Left lung (tissue), 4 donors: ENCODE measurements at regions not wholly inside any gene's neighbourhood (a gene's known extent, or its start where the extent isn't known, plus 50 kb on each side); places are given as distances from the start of the nearest gene placed in this dataset.

Source experiments
- ATAC-seq: fragments of 200-7000 bp; cut with Tn5 transposase; one replicate; pipeline ENCODE4 v1.9.1; 2020; ENCODE audit warnings: moderate library complexity
- DNase-seq, 4 donors: peaks; one replicate each; pipeline ENCODE4 v3.0.0-alpha.2; 2013 to 2020
- H3K27ac ChIP-seq, 2 donors: fragments of 200-600 bp; sonication (generic) in 1 of 2; one replicate each; pipeline versions ENCODE4 v1.5.0 to v1.8.0; 2020 to 2021
- H3K27me3 ChIP-seq, 2 donors: fragments of 200-600 bp; sonication (generic) in 1 of 2; one replicate each; pipeline versions ENCODE4 v1.5.0 to v1.8.0; 2020 to 2021
- H3K36me3 ChIP-seq, 2 donors: fragments of 200-600 bp; sonication (generic) in 1 of 2; one replicate each; pipeline versions ENCODE4 v1.5.0 to v1.8.0; 2020 to 2021
- H3K4me1 ChIP-seq, 2 donors: fragments of 200-600 bp; one replicate each; pipeline ENCODE4 v1.8.0; 2021
- H3K4me3 ChIP-seq, 2 donors: fragments of 200-600 bp; sonication (generic) in 1 of 2; one replicate each; pipeline versions ENCODE4 v1.5.0 to v1.8.0; 2020 to 2021; ENCODE audit warnings: mild to moderate bottlenecking in 1 of 2
- H3K9me3 ChIP-seq, 2 donors: fragments of 200-600 bp; sonication (generic) in 1 of 2; one replicate each; pipeline versions ENCODE4 v1.5.0 to v1.8.0; 2020 to 2021
- CTCF ChIP-seq, 2 donors: fragments of 200-600 bp; sonication (generic) in 1 of 2; IDR thresholded peaks; one replicate each; pipeline versions ENCODE4 v1.5.0 to v1.8.0; 2021; ENCODE audit warnings: antibody characterized with exemption in 2 of 2
- intact Hi-C, 2 donors: fragments of 100-400 bp; cut with DNase I; formaldehyde crosslinking; loops; one replicate each; pipeline versions ENCODE4 v1.11.2 to v1.14.2; 2022
- donor health status: DM: no; HTN: yes; CAD: no.
- donor health status: DM: no; HTN: no; CAD: no.

GRCh38 chr2:239858179-239858578 lies 167.0 kb downstream of the NDUFA10 start:
- H3K4me3 ChIP-seq: no peak overlapping the region
- H3K27me3 ChIP-seq: peaks cover 0 to 9% of the 10 kb centered on the region in 2 donors
- TF ChIP-seq CTCF (IDR thresholded peaks at IDR 0.05): no peak
- H3K36me3 ChIP-seq: no peaks in the 10 kb centered on the region
- ATAC-seq: no peak
- H3K9me3 ChIP-seq: no peaks in the 10 kb centered on the region
- no peak overlapping the region for H3K27ac ChIP-seq
- intact Hi-C loops: no loop called here
- DNase-seq: peak in 1 of 4 donors; percentile 30
- no peaks in the 10 kb centered on the region for H3K4me1 ChIP-seq

GRCh38 chr2:239857591-239857990 lies 167.6 kb downstream of the NDUFA10 start:
- H3K27ac ChIP-seq: no peak overlapping the region
- peaks cover 0 to 9% of the 10 kb centered on the region in 2 donors for H3K27me3 ChIP-seq
- no peaks in the 10 kb centered on the region for H3K36me3 ChIP-seq
- DNase-seq: no peak
- no peaks in the 10 kb centered on the region for H3K9me3 ChIP-seq
- intact Hi-C loops: no loop called here
- H3K4me1 ChIP-seq: no peaks in the 10 kb centered on the region
- TF ChIP-seq CTCF (IDR thresholded peaks at IDR 0.05): no peak
- no peak overlapping the region for H3K4me3 ChIP-seq
- ATAC-seq: no peak

- intact Hi-C loops: no loop called here
- TF ChIP-seq CTCF (IDR thresholded peaks at IDR 0.05): no peak
- Histone ChIP-seq H3K27ac (no peak overlapping the region), H3K27me3 (peaks cover 0 to 9% of the 10 kb centered on the region in 2 donors), H3K4me3 (no peak overlapping the region), H3K4me1 (no peaks in the 10 kb centered on the region), H3K36me3 (no peaks in the 10 kb centered on the region), H3K9me3 (no peaks in the 10 kb centered on the region)
- ATAC-seq (no peak), DNase-seq (no peak)
Measured at GRCh38 chr2:239856620-239857285, 168.4 kb downstream of the NDUFA10 start.

- peaks cover 0 to 3% of the 10 kb centered on the region in 2 donors for H3K9me3 ChIP-seq
- no peak for DNase-seq
- intact Hi-C loops: no loop called here
- no peak overlapping the region for H3K27ac ChIP-seq
- H3K36me3 ChIP-seq: no peaks in the 10 kb centered on the region
- H3K4me1 ChIP-seq: no peaks in the 10 kb centered on the region
- ATAC-seq: no peak
- TF ChIP-seq CTCF (IDR thresholded peaks at IDR 0.05): no peak
- peaks cover 0 to 9% of the 10 kb centered on the region in 2 donors for H3K27me3 ChIP-seq
- no peak overlapping the region for H3K4me3 ChIP-seq
Measured at GRCh38 chr2:239855863-239856587, 169.1 kb downstream of the NDUFA10 start.

GRCh38 chr2:239854596-239854995 lies 170.5 kb downstream of the NDUFA10 start:
- H3K9me3 ChIP-seq: peaks cover 0 to 17% of the 10 kb centered on the region in 2 donors
- H3K27me3 ChIP-seq: peaks cover 0 to 9% of the 10 kb centered on the region in 2 donors
- intact Hi-C loops: no loop called here
- H3K4me3 ChIP-seq: no peak overlapping the region
- H3K36me3 ChIP-seq: no peaks in the 10 kb centered on the region
- no peaks in the 10 kb centered on the region for H3K4me1 ChIP-seq
- TF ChIP-seq CTCF (IDR thresholded peaks at IDR 0.05): no peak
- no peak for DNase-seq
- ATAC-seq: no peak
- H3K27ac ChIP-seq: no peak overlapping the region
